ENCODE measurements at regions not wholly inside any gene's neighbourhood (a gene's known extent, or its start where the extent isn't known, plus 50 kb on each side); places are given as distances from the start of the nearest gene placed in this dataset.

- Histone ChIP-seq H3K4me3 (no peak overlapping the region), H3F3A (replicated peaks; ENCODE audit: low read depth) (no peaks in the 10 kb centered on the region), H3K27ac (ENCODE audit: low read depth) (no peak overlapping the region), H4K20me1 (replicated peaks; ENCODE audit: insufficient read depth) (no peaks in the 10 kb centered on the region), H3K79me2 (replicated peaks; ENCODE audit: insufficient read depth) (no peaks in the 10 kb centered on the region), H3K27me3 (ENCODE audit: insufficient read depth) (no peaks in the 10 kb centered on the region), H3K9me2 (ENCODE audit: insufficient read depth) (no peaks in the 10 kb centered on the region), H3K4me1 (ENCODE audit: insufficient read depth) (peaks cover 10% of the 10 kb centered on the region; the same call in 1 of the 2 replicates), H2AFZ (no peak overlapping the region), H3K4me2 (no peak overlapping the region), H3K36me3 (ENCODE audit: insufficient read depth) (no peaks in the 10 kb centered on the region)
- ATAC-seq (no peak), DNase-seq (ENCODE audit: low spot score) (no peak)
- Mint-ChIP-seq H3K27ac (no peak overlapping the region), H3K36me3 (ENCODE audit: low read depth) (no peaks in the 10 kb centered on the region), H3K4me1 (peaks cover 7% of the 10 kb centered on the region; the same call in 2 of the 3 replicates), H3K27me3 (ENCODE audit: insufficient read depth, low read depth, poor library complexity) (no peaks in the 10 kb centered on the region), H3K4me3 (no peak overlapping the region), H3K9me3 (no peaks in the 10 kb centered on the region)
- TF ChIP-seq REST (IDR thresholded peaks at IDR 0.05; ENCODE audit: unreplicated experiment): no peak
- no peak for TF ChIP-seq POLR2AphosphoS5 (IDR thresholded peaks at IDR 0.05; ENCODE audit: low read depth)
- TF ChIP-seq ZNF114 (CRISPR knock-in tag; IDR thresholded peaks at IDR 0.05): no peak
- no peak for TF ChIP-seq ETS1 (IDR thresholded peaks at IDR 0.05)
- TF ChIP-seq CREB1 (CRISPR knock-in tag; IDR thresholded peaks at IDR 0.05; ENCODE audit: low read depth): no peak
- TF ChIP-seq EZH2phosphoT487 (IDR thresholded peaks at IDR 0.05; ENCODE audit: unreplicated experiment): no peak
- TF ChIP-seq NANOG (IDR thresholded peaks at IDR 0.05; ENCODE audit: borderline replicate concordance): no peak
- TF ChIP-seq JUNB (IDR thresholded peaks at IDR 0.05; ENCODE audit: unreplicated experiment): no peak
- TF ChIP-seq ZNF331 (CRISPR knock-in tag; IDR thresholded peaks at IDR 0.05; ENCODE audit: low read depth): no peak
- TF ChIP-seq CTCF (conservative IDR thresholded peaks at IDR 0.05; ENCODE audit: low read depth in 2 of 2): no peak
- TF ChIP-seq EZH2 (IDR thresholded peaks at IDR 0.05; ENCODE audit: low read depth, unreplicated experiment): no peak
- TF ChIP-seq, protein P1, sequence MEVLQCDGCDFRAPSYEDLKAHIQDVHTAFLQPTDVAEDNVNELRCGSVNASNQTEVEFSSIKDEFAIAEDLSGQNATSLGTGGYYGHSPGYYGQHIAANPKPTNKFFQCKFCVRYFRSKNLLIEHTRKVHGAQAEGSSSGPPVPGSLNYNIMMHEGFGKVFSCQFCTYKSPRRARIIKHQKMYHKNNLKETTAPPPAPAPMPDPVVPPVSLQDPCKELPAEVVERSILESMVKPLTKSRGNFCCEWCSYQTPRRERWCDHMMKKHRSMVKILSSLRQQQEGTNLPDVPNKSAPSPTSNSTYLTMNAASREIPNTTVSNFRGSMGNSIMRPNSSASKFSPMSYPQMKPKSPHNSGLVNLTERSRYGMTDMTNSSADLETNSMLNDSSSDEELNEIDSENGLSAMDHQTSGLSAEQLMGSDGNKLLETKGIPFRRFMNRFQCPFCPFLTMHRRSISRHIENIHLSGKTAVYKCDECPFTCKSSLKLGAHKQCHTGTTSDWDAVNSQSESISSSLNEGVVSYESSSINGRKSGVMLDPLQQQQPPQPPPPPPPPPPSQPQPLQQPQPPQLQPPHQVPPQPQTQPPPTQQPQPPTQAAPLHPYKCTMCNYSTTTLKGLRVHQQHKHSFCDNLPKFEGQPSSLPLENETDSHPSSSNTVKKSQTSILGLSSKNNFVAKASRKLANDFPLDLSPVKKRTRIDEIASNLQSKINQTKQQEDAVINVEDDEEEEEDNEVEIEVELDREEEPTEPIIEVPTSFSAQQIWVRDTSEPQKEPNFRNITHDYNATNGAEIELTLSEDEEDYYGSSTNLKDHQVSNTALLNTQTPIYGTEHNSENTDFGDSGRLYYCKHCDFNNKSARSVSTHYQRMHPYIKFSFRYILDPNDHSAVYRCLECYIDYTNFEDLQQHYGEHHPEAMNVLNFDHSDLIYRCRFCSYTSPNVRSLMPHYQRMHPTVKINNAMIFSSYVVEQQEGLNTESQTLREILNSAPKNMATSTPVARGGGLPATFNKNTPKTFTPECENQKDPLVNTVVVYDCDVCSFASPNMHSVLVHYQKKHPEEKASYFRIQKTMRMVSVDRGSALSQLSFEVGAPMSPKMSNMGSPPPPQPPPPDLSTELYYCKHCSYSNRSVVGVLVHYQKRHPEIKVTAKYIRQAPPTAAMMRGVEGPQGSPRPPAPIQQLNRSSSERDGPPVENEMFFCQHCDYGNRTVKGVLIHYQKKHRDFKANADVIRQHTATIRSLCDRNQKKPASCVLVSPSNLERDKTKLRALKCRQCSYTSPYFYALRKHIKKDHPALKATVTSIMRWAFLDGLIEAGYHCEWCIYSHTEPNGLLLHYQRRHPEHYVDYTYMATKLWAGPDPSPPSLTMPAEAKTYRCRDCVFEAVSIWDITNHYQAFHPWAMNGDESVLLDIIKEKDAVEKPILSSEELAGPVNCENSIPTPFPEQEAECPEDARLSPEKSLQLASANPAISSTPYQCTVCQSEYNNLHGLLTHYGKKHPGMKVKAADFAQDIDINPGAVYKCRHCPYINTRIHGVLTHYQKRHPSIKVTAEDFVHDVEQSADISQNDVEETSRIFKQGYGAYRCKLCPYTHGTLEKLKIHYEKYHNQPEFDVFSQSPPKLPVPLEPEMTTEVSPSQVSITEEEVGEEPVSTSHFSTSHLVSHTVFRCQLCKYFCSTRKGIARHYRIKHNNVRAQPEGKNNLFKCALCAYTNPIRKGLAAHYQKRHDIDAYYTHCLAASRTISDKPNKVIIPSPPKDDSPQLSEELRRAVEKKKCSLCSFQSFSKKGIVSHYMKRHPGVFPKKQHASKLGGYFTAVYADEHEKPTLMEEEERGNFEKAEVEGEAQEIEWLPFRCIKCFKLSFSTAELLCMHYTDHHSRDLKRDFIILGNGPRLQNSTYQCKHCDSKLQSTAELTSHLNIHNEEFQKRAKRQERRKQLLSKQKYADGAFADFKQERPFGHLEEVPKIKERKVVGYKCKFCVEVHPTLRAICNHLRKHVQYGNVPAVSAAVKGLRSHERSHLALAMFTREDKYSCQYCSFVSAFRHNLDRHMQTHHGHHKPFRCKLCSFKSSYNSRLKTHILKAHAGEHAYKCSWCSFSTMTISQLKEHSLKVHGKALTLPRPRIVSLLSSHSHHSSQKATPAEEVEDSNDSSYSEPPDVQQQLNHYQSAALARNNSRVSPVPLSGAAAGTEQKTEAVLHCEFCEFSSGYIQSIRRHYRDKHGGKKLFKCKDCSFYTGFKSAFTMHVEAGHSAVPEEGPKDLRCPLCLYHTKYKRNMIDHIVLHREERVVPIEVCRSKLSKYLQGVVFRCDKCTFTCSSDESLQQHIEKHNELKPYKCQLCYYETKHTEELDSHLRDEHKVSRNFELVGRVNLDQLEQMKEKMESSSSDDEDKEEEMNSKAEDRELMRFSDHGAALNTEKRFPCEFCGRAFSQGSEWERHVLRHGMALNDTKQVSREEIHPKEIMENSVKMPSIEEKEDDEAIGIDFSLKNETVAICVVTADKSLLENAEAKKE (CRISPR knock-in tag; IDR thresholded peaks at IDR 0.05): no peak
Observed at GRCh38 chr6:129940454-129941195, 77.8 kb upstream of the L3MBTL3 start.
